ENCODE measurements at regions not wholly inside any gene's neighbourhood (a gene's known extent, or its start where the extent isn't known, plus 50 kb on each side); places are given as distances from the start of the nearest gene placed in this dataset.

GRCh38 chr14:66032800-66033199 is 453.4 kb upstream of the CCDC196 start:
- no peaks in the 10 kb centered on the region for H3K27me3 ChIP-seq
- ATAC-seq (no peak), DNase-seq (no peak), FAIRE-seq (no peak)
- H3K9me3 ChIP-seq = no peaks in the 10 kb centered on the region
- no peak overlapping the region for H3K4me3 ChIP-seq
- H3K4me1 ChIP-seq = no peaks in the 10 kb centered on the region
- no peak overlapping the region for H3K27ac ChIP-seq
- 90 to 95% methylated on average over 5 of the region's 5 CpGs for WGBS, 2 donors
- H3K36me3 ChIP-seq = no peaks in the 10 kb centered on the region
- no peak for TF ChIP-seq CTCF (IDR thresholded peaks at IDR 0.05)
- intact Hi-C loops (cut with DNase I) = no loop called here

- ATAC-seq (no peak), DNase-seq (no peak), FAIRE-seq (no peak)
- no peak overlapping the region for H3K27ac ChIP-seq
- H3K4me3 ChIP-seq = no peak overlapping the region
- H3K36me3 ChIP-seq = no peaks in the 10 kb centered on the region
- no peaks in the 10 kb centered on the region for H3K27me3 ChIP-seq
- intact Hi-C loops (cut with DNase I) = no loop called here
- TF ChIP-seq CTCF (IDR thresholded peaks at IDR 0.05) = no peak
- 55 to 57% methylated on average over 2 of the region's 2 CpGs for WGBS, 2 donors
- H3K9me3 ChIP-seq = no peaks in the 10 kb centered on the region
- no peaks in the 10 kb centered on the region for H3K4me1 ChIP-seq
Observed at GRCh38 chr14:66036547-66036946, 449.6 kb upstream of the CCDC196 start.

- WGBS, 2 donors = 69 to 74% methylated on average over 2 of the region's 2 CpGs
- ATAC-seq = peak in 2 of 4 donors; percentile 58 to 66
Observed at GRCh38 chr14:66037361-66037760, 448.8 kb upstream of the CCDC196 start.

GRCh38 chr14:66038212-66038611 is 448.0 kb upstream of the CCDC196 start:
- WGBS, 2 donors = 37 to 39% methylated on average over 3 of the region's 3 CpGs
- Histone ChIP-seq H3K36me3 (no peaks in the 10 kb centered on the region), H3K27me3 (no peaks in the 10 kb centered on the region), H3K4me1 (no peaks in the 10 kb centered on the region), H3K9me3 (no peaks in the 10 kb centered on the region), H3K4me3 (no peak overlapping the region), H3K27ac (no peak overlapping the region)
- no peak for TF ChIP-seq CTCF (IDR thresholded peaks at IDR 0.05)
- DNase-seq = no peak
- no peak for FAIRE-seq
- intact Hi-C loops (cut with DNase I) = no loop called here
- no peak for ATAC-seq

More at GRCh38 chr14:66037361-66037760, 448.8 kb upstream of the CCDC196 start:
- Histone ChIP-seq H3K36me3 (no peaks in the 10 kb centered on the region), H3K27ac (no peak overlapping the region), H3K4me1 (no peaks in the 10 kb centered on the region), H3K27me3 (no peaks in the 10 kb centered on the region), H3K4me3 (no peak overlapping the region), H3K9me3 (no peaks in the 10 kb centered on the region)
- DNase-seq = no peak
- intact Hi-C loops (cut with DNase I) = no loop called here
- FAIRE-seq = no peak
- TF ChIP-seq CTCF (IDR thresholded peaks at IDR 0.05) = no peak

GRCh38 chr14:66038618-66039017 is 447.6 kb upstream of the CCDC196 start:
- H3K9me3 ChIP-seq = no peaks in the 10 kb centered on the region
- no peaks in the 10 kb centered on the region for H3K27me3 ChIP-seq
- no peak overlapping the region for H3K27ac ChIP-seq
- FAIRE-seq (no peak), ATAC-seq (peak in 2 of 4 donors; percentile 85 to 90), DNase-seq (peak in 1 of 6 donors; percentile 22)
- WGBS, 2 donors = 82 to 96% methylated on average over 1 of the region's 1 CpG
- H3K36me3 ChIP-seq = no peaks in the 10 kb centered on the region
- no peak for TF ChIP-seq CTCF (IDR thresholded peaks at IDR 0.05)
- no peaks in the 10 kb centered on the region for H3K4me1 ChIP-seq
- intact Hi-C loops (cut with DNase I) = no loop called here
- H3K4me3 ChIP-seq = no peak overlapping the region

All from pancreas (tissue), 10 donors.